PC-3 (cell line): ENCODE measurements at regions not wholly inside any gene's neighbourhood (a gene's known extent, or its start where the extent isn't known, plus 50 kb on each side); places are given as distances from the start of the nearest gene placed in this dataset.

Source experiments
- CTCF ChIP-seq: fragments of 300-600 bp; sonication (generic); conservative IDR thresholded peaks from 2 replicates; pipeline ENCODE4 v1.5.1; 2017; ENCODE audit warnings: antibody characterized with exemption, low read depth, mild to moderate bottlenecking, low read length
- EZH2phosphoT487 ChIP-seq: fragments of 300-600 bp; sonication (generic); IDR thresholded peaks from 2 replicates; pipeline ENCODE4 v1.6.1; 2018; ENCODE audit warnings: mild to moderate bottlenecking, antibody characterized with exemption, low read length, borderline replicate concordance

GRCh38 chr4:27594922-27595321, 734.3 kb downstream of the STIM2 start:
- TF ChIP-seq CTCF: no peak
- TF ChIP-seq EZH2phosphoT487: no peak
